ENCODE measurements at regions not wholly inside any gene's neighbourhood (a gene's known extent, or its start where the extent isn't known, plus 50 kb on each side); places are given as distances from the start of the nearest gene placed in this dataset.
A peak's percentile ranks its signal among the peaks of the same experiment; 100 is the strongest.

DNA sequence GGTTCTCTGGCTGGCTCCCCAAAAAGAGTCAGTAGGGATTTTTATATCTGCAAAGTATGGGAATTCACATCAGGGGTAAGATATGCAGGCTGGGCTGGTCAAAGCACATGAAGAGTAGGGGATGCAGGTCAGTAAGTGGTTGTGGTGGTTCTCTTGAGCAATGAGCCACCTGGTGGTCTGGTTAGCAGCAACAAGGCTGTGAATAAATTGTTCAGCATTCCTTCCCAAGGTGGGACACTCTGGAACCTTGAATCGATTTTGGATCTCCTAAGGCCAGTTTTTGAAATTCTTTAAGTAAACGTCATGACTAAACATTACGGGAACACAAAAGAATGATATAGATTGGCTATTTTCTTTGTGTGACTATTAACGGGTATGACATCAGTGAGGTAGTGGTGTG, 563.0 kb upstream of the NEGR1 start:
- H2AFZ ChIP-seq (ENCODE audit: low read depth, low read length) = no peak overlapping the region
- no peak overlapping the region for H3K4me2 ChIP-seq (ENCODE audit: low read length)
- H3K27ac ChIP-seq (ENCODE audit: low read length) = no peak overlapping the region
- no peak overlapping the region for H3K4me3 ChIP-seq (ENCODE audit: low read length)
- no peaks in the 10 kb centered on the region for H3K9me3 ChIP-seq (ENCODE audit: low read length)
- no peak overlapping the region for H3K9ac ChIP-seq (ENCODE audit: low read length)
- no peaks in the 10 kb centered on the region for H3F3A ChIP-seq (ENCODE audit: insufficient read depth, low read length, poor library complexity, severe bottlenecking)
- H3K79me2 ChIP-seq (replicated peaks; ENCODE audit: insufficient read depth, low read length) = no peaks in the 10 kb centered on the region
- H3K27me3 ChIP-seq (ENCODE audit: insufficient read depth, low read depth, low read length) = no peaks in the 10 kb centered on the region
- H3K36me3 ChIP-seq (ENCODE audit: insufficient read depth, low read length) = no peaks in the 10 kb centered on the region
- H4K20me1 ChIP-seq (ENCODE audit: insufficient read depth) = no peaks in the 10 kb centered on the region
- no peak for TF ChIP-seq POLR2AphosphoS5 (IDR thresholded peaks at IDR 0.05)
- TF ChIP-seq, protein P1, sequence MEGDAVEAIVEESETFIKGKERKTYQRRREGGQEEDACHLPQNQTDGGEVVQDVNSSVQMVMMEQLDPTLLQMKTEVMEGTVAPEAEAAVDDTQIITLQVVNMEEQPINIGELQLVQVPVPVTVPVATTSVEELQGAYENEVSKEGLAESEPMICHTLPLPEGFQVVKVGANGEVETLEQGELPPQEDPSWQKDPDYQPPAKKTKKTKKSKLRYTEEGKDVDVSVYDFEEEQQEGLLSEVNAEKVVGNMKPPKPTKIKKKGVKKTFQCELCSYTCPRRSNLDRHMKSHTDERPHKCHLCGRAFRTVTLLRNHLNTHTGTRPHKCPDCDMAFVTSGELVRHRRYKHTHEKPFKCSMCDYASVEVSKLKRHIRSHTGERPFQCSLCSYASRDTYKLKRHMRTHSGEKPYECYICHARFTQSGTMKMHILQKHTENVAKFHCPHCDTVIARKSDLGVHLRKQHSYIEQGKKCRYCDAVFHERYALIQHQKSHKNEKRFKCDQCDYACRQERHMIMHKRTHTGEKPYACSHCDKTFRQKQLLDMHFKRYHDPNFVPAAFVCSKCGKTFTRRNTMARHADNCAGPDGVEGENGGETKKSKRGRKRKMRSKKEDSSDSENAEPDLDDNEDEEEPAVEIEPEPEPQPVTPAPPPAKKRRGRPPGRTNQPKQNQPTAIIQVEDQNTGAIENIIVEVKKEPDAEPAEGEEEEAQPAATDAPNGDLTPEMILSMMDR (IDR thresholded peaks at IDR 0.05; ENCODE audit: poor library complexity, severe bottlenecking) = peak; percentile 13
- TF ChIP-seq EP300 (conservative IDR thresholded peaks at IDR 0.05; ENCODE audit: poor library complexity, severe bottlenecking) = no peak
- no peaks in the 10 kb centered on the region for H3K9me2 ChIP-seq (ENCODE audit: insufficient read depth, low read length)

DNA sequence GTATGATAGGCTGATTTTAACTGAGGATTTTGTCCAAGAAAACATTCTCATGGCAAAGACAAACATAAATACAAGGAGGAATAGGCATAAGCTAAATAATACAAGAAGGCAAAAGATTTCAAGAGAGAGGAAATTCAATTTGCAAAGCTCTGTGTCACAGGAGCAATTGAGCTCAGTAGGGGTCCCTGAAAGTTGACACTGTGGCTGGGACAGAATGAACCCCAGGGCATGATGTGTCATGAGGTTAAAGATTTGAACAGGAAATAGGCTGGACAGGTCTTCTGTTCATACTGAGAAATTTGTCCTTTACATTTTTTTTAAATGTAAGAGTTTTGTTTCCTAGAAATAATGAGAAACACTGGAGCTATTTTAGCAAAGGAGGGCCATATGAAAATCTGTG, 555.4 kb upstream of the NEGR1 start:
- Histone ChIP-seq H2AFZ (ENCODE audit: low read depth, low read length) (no peak overlapping the region), H3K9me3 (ENCODE audit: low read length) (peaks cover 2% of the 10 kb centered on the region), H3K36me3 (ENCODE audit: insufficient read depth, low read length) (no peaks in the 10 kb centered on the region), H3K27me3 (ENCODE audit: insufficient read depth, low read depth, low read length) (no peaks in the 10 kb centered on the region), H4K20me1 (ENCODE audit: insufficient read depth) (no peaks in the 10 kb centered on the region), H3K9ac (ENCODE audit: low read length) (no peak overlapping the region), H3K4me3 (ENCODE audit: low read length) (no peak overlapping the region), H3F3A (ENCODE audit: insufficient read depth, low read length, poor library complexity, severe bottlenecking) (no peaks in the 10 kb centered on the region), H3K4me2 (ENCODE audit: low read length) (no peak overlapping the region), H3K27ac (ENCODE audit: low read length) (no peak overlapping the region), H3K9me2 (ENCODE audit: insufficient read depth, low read length) (no peaks in the 10 kb centered on the region), H3K79me2 (replicated peaks; ENCODE audit: insufficient read depth, low read length) (no peaks in the 10 kb centered on the region)
- TF ChIP-seq RAD21 (conservative IDR thresholded peaks at IDR 0.05) (no peak), SMC3 (conservative IDR thresholded peaks at IDR 0.05; ENCODE audit: poor library complexity) (no peak), EP300 (conservative IDR thresholded peaks at IDR 0.05; ENCODE audit: poor library complexity, severe bottlenecking) (no peak), EZH2 (IDR thresholded peaks at IDR 0.05; ENCODE audit: borderline replicate concordance, insufficient read depth, low read length, poor library complexity, severe bottlenecking) (no peak), MXI1 (conservative IDR thresholded peaks at IDR 0.05; ENCODE audit: poor library complexity, severe bottlenecking) (no peak), POLR2AphosphoS5 (IDR thresholded peaks at IDR 0.05) (no peak), TAF1 (IDR thresholded peaks at IDR 0.05; ENCODE audit: low read depth) (no peak)
- TF ChIP-seq, protein P2, sequence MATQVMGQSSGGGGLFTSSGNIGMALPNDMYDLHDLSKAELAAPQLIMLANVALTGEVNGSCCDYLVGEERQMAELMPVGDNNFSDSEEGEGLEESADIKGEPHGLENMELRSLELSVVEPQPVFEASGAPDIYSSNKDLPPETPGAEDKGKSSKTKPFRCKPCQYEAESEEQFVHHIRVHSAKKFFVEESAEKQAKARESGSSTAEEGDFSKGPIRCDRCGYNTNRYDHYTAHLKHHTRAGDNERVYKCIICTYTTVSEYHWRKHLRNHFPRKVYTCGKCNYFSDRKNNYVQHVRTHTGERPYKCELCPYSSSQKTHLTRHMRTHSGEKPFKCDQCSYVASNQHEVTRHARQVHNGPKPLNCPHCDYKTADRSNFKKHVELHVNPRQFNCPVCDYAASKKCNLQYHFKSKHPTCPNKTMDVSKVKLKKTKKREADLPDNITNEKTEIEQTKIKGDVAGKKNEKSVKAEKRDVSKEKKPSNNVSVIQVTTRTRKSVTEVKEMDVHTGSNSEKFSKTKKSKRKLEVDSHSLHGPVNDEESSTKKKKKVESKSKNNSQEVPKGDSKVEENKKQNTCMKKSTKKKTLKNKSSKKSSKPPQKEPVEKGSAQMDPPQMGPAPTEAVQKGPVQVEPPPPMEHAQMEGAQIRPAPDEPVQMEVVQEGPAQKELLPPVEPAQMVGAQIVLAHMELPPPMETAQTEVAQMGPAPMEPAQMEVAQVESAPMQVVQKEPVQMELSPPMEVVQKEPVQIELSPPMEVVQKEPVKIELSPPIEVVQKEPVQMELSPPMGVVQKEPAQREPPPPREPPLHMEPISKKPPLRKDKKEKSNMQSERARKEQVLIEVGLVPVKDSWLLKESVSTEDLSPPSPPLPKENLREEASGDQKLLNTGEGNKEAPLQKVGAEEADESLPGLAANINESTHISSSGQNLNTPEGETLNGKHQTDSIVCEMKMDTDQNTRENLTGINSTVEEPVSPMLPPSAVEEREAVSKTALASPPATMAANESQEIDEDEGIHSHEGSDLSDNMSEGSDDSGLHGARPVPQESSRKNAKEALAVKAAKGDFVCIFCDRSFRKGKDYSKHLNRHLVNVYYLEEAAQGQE (IDR thresholded peaks at IDR 0.05; ENCODE audit: borderline replicate concordance) = no peak
- TF ChIP-seq, protein P1 (IDR thresholded peaks at IDR 0.05; ENCODE audit: poor library complexity, severe bottlenecking) = no peak
